Kidney (tissue), 13 donors: ENCODE measurements at regions not wholly inside any gene's neighbourhood (a gene's known extent, or its start where the extent isn't known, plus 50 kb on each side); places are given as distances from the start of the nearest gene placed in this dataset.

ENCODE experiments used
- DNase-seq, 5 donors: peaks; one replicate each; pipeline ENCODE4 v3.0.0-alpha.2; 2013 to 2020
- FAIRE-seq: peaks from 2 replicates; lab custom pipeline; 2012; peaks lifted over from hg19 to GRCh38; lab: Jason Lieb, UNC
- H3K27ac ChIP-seq, 2 donors: one replicate each; pipeline ENCODE4 v1.7.0; 2013; ENCODE audit warnings: low read depth in 2 of 2, low read length in 2 of 2, inconsistent platforms in 1 of 2
- H3K27me3 ChIP-seq: one replicate; pipeline ENCODE4 v1.7.1; 2013; ENCODE audit warnings: low read length, inconsistent platforms; ENCODE audit not compliant: control insufficient read depth, insufficient read depth
- H3K36me3 ChIP-seq, 3 donors: one replicate each; pipeline versions ENCODE4 v1.7.0 to v1.7.1; 2013; ENCODE audit warnings: low read length in 3 of 3, control low read depth in 1 of 3, inconsistent platforms in 1 of 3; ENCODE audit not compliant: insufficient read depth in 3 of 3, control insufficient read depth in 2 of 3
- H3K4me1 ChIP-seq, 3 donors: one replicate each; pipeline versions ENCODE4 v1.7.0 to v1.7.1; 2013; ENCODE audit warnings: low read length in 3 of 3, inconsistent platforms in 1 of 3, low read depth in 1 of 3; ENCODE audit not compliant: control insufficient read depth in 2 of 3, insufficient read depth in 2 of 3
- H3K4me3 ChIP-seq, 3 donors: one replicate each; pipeline versions ENCODE4 v1.7.0 to v1.8.1; 2013; ENCODE audit warnings: low read length in 3 of 3, control low read depth in 1 of 3, inconsistent platforms in 1 of 3
- H3K9ac ChIP-seq, 3 donors: one replicate each; pipeline versions ENCODE4 v1.7.0 to v1.7.1; 2013; ENCODE audit warnings: low read length in 3 of 3, control low read depth in 1 of 3, inconsistent platforms in 1 of 3
- H3K9me3 ChIP-seq, 3 donors: one replicate each; pipeline versions ENCODE4 v1.7.0 to v1.7.1; 2013; ENCODE audit warnings: low read length in 3 of 3, control low read depth in 1 of 3, inconsistent platforms in 1 of 3; ENCODE audit not compliant: control insufficient read depth in 2 of 3, insufficient read depth in 1 of 3
- intact Hi-C: fragments of 100-400 bp; cut with DNase I; formaldehyde crosslinking; loops from one replicate; pipeline ENCODE4 v1.11.1; 2022
- TF ChIP-seq, protein P1 (sequence below): IDR thresholded peaks from 3 replicates; pipeline ENCODE4 v1.5.1; 2012; ENCODE audit warnings: mild to moderate bottlenecking, moderate library complexity, borderline replicate concordance; ENCODE audit not compliant: insufficient read depth; ENCODE audit errors: extremely low read depth
- donor health status: control.
- donor health status: control.
- donor health status: control.
- donor health status: control.
- donor health status: control.
- donor health status: DM: yes; HTN: yes; CAD: no.
- donor health status: Normal renal cell carcinoma (clear cell type).

DNA sequence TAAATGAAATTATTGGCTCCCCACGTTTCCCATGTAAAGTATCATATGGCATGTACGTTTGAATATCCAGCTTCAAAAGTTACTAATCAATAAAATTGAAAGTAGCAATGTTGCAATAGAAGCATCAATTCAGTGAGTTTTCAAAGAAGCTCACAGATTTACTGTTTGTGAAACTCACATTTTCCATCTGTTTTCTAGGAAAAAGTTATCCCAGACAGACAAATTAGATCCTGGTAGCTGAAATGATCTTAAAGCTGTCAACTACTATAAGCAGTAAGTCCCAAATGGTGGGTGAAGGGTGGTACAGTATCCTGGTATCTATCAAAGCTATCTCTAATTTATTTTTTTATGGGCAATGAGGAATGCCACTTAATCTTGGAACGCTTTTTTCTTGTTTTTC is 60.7 kb upstream of the MXRA5 start:
- H3K36me3 ChIP-seq, result no peaks in the 10 kb centered on the region
- FAIRE-seq, result no peak
- TF ChIP-seq, protein P1, sequence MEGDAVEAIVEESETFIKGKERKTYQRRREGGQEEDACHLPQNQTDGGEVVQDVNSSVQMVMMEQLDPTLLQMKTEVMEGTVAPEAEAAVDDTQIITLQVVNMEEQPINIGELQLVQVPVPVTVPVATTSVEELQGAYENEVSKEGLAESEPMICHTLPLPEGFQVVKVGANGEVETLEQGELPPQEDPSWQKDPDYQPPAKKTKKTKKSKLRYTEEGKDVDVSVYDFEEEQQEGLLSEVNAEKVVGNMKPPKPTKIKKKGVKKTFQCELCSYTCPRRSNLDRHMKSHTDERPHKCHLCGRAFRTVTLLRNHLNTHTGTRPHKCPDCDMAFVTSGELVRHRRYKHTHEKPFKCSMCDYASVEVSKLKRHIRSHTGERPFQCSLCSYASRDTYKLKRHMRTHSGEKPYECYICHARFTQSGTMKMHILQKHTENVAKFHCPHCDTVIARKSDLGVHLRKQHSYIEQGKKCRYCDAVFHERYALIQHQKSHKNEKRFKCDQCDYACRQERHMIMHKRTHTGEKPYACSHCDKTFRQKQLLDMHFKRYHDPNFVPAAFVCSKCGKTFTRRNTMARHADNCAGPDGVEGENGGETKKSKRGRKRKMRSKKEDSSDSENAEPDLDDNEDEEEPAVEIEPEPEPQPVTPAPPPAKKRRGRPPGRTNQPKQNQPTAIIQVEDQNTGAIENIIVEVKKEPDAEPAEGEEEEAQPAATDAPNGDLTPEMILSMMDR, result no peak
- no peak overlapping the region for H3K9ac ChIP-seq
- no peak overlapping the region for H3K27ac ChIP-seq
- intact Hi-C loops, result no loop called here
- no peak for DNase-seq
- H3K27me3 ChIP-seq, result no peaks in the 10 kb centered on the region
- H3K4me3 ChIP-seq, result no peak overlapping the region
- no peaks in the 10 kb centered on the region for H3K4me1 ChIP-seq
- H3K9me3 ChIP-seq, result no peaks in the 10 kb centered on the region

- Histone ChIP-seq H3K4me3 (no peak overlapping the region), H3K9ac (no peak overlapping the region), H3K4me1 (no peaks in the 10 kb centered on the region), H3K36me3 (no peaks in the 10 kb centered on the region), H3K9me3 (no peaks in the 10 kb centered on the region), H3K27ac (no peak overlapping the region), H3K27me3 (no peaks in the 10 kb centered on the region)
- intact Hi-C loops, result no loop called here
- FAIRE-seq (no peak), DNase-seq (no peak)
- TF ChIP-seq, protein P1, result no peak
These were observed 57.3 kb upstream of the MXRA5 start for GRCh38 chrX:3403748-3404147.
